ENCODE measurements at regions not wholly inside any gene's neighbourhood (a gene's known extent, or its start where the extent isn't known, plus 50 kb on each side); places are given as distances from the start of the nearest gene placed in this dataset.
"Not testable (repeated sequence)": the region's sequence is repeated elsewhere in the genome, so short reads cannot be mapped to it uniquely, and the experiment has no call there.

DNA sequence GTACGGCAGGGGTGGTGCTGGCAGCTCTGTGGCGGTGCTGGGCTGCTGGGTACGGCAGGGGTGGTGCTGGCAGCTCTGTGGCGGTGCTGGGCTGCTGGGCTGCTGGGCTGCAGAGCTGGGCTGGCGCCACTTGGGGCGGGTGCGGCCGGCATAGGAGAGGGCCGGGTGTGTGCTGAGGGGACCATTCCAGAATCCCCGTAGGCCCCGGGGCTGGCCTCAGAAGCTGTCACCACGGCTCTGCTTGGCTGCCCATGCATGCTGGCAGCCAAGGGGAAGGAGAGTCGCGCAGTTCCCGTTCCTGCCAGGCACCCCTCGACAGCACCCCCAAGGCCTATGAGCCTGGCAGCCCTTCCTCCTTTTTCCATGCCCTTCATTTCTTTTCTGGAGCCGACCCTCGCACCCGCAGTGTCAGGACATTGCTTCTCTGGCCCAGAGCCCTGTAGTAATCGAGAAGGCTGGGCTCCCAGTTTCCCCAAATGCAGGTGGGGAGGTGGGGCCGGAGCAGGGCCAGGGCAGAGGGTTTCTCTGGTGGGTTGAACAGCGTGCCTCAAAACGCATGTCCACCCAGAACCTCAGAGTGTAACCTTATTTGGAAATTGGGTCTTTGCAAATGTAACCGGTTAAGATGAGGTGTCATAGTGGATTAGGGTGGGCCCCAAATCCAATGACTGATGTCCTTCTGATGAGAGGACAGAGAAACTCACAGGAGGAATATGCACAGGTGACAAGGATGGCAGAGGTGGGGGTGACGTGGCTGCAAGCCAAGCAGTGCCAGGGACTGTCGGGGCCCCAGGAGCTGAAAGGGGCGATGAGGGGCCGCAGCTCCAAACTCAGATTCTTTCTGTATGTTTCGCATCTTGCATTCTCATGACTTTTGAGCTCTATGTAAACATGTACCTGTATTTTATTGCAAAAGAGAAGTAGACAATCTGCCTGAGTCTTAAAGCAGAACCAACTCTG, 71.0 kb upstream of the ACTRT2 start:
- DNase-seq (ENCODE audit: low read depth in 2 of 2): no peak

DNA sequence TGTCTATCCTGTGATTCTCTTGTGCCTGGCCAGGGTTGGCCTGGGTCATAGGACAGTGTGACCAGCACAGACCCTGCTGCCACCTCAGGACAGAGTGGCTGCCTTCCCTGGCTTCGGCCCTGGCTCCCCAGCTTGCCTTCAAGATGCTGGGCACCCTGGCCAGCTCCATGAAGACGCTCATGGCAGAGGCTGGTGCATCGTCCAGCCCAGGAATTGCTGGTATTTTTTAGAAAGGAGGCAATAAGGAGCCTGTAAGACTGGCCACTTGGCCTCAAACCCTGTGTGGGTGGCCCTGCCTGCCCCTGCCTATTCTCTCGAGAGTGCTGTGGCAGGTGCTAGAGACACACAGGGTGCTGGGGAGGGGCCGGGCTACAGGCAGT, 70.4 kb upstream of the ACTRT2 start:
- no peak for DNase-seq (ENCODE audit: low read depth in 2 of 2)

DNA sequence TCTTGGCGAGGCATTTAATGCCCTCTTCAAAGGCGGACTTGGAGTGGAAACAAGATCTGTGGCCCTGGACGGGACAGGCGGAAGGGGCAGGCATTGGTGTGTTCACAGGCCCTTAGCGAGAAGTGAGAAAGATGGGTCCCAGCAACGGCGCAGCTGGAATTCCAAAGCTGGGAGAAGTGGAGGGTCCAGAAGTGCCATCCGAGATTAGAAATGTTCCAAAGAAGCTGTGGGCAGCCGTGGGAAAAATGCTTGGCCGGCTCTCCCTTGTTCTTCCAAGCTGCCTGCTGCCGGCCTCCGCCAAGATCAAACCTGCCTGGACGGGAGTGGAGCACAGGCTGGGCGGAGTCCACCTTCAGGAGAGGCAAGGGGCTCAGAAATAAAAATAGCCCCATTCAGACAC, 69.4 kb upstream of the ACTRT2 start:
- DNase-seq (ENCODE audit: low read depth in 2 of 2): no peak

GRCh38 chr1:2952371-2952770, 68.9 kb upstream of the ACTRT2 start:
- no peak for DNase-seq (ENCODE audit: low read depth in 2 of 2)

DNA sequence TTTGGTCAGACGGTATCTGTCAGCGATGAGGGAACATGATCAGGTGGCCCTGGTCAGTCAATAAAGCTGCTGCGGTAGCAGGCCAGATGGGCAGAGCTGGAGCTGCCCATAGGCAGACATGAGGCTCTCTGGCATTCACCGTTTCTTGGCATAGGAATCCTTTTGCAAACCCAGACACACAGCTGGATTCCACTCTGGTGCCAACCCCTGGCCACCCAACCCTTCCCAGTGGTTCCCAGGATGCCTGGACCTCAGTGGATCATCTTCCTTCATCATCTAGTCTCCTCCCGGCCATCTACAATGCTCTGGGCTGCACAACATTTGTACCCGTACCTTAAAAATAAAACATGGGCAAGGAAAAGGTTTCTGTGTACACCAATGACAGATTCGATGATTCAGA, 68.3 kb upstream of the ACTRT2 start:
- no peak for DNase-seq (ENCODE audit: low read depth in 2 of 2)

- no peak for DNase-seq (ENCODE audit: low read depth in 2 of 2)
Measured at GRCh38 chr1:2953688-2954285, 67.5 kb upstream of the ACTRT2 start.

- no peak for DNase-seq (ENCODE audit: low read depth in 2 of 2)
Measured at GRCh38 chr1:2955652-2956051, 65.6 kb upstream of the ACTRT2 start.

- DNase-seq (ENCODE audit: low read depth in 2 of 2): no peak
Measured at GRCh38 chr1:2956576-2956975, 64.7 kb upstream of the ACTRT2 start.

- no peak for DNase-seq (ENCODE audit: low read depth in 2 of 2)
Measured at GRCh38 chr1:2957329-2957728, 63.9 kb upstream of the ACTRT2 start.

DNA sequence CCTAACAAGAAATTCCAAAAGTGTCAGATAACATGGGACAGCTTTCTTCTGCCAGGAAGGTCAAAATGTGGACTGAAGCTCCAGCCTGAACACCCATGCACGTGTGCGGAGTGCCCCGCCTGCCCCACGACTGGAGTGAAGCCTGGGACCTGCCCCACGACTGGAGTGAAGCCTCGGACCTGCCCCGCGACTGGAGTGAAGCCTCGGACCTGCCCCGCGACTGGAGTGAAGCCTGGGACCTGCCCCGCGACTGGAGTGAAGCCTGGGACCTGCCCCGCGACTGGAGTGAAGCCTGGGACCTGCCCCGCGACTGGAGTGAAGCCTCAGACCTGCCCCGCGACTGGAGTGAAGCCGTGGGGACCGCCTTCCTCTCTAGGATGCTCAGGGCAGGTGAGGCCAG, 61.4 kb upstream of the ACTRT2 start:
- DNase-seq (ENCODE audit: low read depth in 2 of 2): not testable (repeated sequence)

- no peak for DNase-seq (ENCODE audit: low read depth in 2 of 2)
Measured at GRCh38 chr1:2961081-2961480, 60.2 kb upstream of the ACTRT2 start.

- DNase-seq (ENCODE audit: low read depth in 2 of 2): no peak
Measured at GRCh38 chr1:2961661-2962060, 59.6 kb upstream of the ACTRT2 start.

- no peak for DNase-seq (ENCODE audit: low read depth in 2 of 2)
Measured at GRCh38 chr1:2962061-2962460, 59.2 kb upstream of the ACTRT2 start.

DNA sequence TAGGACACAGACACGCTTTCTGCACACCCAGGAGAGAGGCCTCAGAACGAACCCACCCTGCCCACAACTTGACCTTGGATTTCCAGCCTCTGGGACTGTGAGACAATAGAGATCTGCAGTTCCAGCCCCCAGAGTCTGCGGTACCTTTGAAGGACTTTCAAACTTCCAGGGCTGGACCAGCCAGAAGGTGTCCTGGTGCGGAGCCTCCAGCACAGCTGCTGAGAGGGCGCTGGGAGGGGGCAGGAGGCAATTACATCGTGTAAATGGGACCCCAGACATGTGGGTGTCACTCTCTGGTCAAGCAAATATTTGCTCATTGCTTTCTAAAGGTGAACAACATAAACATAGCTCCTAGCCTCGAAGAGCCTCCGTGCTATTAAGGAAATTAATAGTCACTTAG, 58.7 kb upstream of the ACTRT2 start:
- no peak for DNase-seq (ENCODE audit: low read depth in 2 of 2)

DNA sequence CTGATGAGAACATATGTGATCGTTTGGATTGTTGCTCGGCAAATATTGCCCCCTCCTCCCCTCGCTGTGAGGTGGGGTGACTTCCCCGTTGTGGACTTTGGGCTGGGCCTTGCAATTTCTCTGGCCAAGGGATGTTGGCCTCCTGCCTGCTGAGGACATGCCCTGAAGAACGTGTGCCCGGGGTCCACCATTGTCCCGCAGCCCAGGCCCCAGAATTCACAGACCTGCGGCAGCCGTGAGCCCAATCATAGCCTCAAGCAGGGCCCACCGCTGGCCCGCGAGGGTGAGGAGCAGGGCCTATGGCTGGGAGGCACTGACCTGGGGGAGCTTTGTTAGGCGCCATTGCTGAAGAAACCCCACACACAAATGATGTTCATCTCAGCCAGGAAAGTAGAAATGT, 58.3 kb upstream of the ACTRT2 start:
- no peak for DNase-seq (ENCODE audit: low read depth in 2 of 2)

DNA sequence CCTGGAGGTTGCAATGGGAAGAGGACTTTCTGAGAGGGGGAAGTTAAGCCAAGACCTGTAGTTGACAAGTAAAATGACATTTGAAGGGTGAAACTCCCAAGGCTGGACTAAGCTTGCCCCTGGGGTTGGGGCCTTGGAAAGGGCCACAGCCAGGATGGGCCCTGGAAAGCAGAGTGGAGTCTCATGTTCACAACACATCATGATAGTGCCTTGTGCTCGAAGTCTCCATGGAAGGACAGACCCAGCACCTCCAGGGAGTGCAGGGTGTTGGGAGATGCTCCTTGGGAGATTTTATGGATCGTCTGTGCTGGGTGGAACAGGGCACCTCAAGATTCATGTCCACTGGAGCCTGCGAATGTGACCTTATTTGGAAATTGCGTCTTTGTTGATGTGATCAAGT, 55.6 kb upstream of the ACTRT2 start:
- DNase-seq (ENCODE audit: low read depth in 2 of 2): no peak

GRCh38 chr1:2966449-2967328, 54.6 kb upstream of the ACTRT2 start:
- no peak for DNase-seq (ENCODE audit: low read depth in 2 of 2)

DNA sequence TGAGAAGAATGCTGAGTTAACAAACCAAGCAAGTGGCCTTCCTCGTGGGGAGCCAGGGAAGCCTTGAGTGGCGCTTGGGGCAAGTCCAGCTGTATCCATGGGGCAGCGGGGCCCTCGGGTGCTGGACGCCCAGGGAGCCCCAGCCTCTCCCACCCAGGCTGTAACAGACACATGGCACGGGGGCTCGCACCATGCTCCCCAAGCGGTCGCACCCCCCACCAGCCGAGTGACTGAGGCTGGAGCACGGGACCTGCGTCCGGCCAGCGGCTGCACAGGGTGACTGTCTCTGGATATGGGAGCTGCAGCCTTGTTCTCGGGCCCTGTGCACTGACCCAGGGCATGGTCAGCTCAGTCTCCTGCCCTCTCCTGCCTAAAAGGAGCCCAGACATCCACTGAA, 53.9 kb upstream of the ACTRT2 start:
- DNase-seq (ENCODE audit: low read depth in 2 of 2): no peak

GRCh38 chr1:2967881-2968280, 53.4 kb upstream of the ACTRT2 start:
- no peak for DNase-seq (ENCODE audit: low read depth in 2 of 2)

DNA sequence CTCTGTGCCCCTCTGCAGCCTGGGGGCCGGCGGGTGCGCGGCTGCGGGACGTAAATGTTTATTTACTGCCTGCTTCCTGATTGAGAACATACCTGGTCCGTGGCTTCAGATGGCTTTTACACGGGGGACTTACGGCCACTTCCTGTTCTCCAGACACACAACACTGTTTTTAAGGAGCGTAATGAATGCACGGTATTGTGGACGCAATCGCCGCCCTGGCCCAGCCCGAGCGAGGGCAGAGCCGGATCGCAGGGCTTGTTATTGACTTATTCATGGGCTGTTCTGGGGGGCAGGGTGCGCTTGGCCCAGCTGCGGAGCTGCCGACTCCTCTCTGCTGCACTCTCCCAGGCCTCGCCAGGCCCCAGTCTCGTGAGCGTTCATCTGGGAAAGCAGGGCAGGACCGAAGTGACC, 52.8 kb upstream of the ACTRT2 start:
- no peak for DNase-seq (ENCODE audit: low read depth in 2 of 2)

DNA sequence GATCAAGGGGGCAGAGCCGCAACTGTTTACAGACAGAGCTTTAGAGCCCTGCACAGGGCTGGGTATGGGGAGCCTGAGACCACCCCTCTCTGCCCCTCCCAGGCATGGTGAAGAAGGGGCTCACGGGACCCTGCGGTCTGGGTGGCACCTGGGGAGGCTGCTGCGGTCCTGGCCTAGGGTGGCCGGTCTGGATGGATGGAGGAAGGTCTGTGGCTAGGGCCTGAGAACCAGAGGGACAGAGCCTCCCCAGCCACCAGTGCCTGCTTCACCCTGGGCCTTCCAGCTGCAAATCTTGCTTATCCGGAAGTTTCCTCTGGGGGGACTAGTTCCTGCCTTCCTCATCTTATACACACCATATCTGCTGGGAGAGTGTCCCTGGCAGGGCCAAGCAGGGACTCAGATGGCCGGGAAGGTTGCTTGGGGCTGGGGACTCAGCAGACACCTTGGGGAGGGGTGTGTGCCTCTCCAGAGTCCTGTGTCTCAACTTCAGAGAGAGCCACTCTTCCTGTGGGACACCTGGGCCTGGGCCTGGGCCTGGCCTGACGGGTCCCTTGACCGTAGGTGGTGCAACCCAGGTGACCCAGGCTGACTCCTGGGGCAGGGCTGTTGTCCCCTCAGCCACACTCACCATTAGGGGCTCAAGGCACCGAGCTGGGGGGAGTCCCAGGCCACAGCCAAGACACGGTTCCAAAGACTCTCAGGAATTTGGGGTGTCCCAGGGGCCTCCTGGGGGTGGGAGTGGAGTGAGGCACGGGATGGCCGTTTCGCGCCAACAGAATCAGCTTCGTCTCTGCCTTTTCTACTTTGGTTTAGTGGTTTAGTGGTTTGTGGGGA, 52.0 kb upstream of the ACTRT2 start:
- DNase-seq (ENCODE audit: low read depth in 2 of 2): no peak

Data from stimulated activated CD4-positive, alpha-beta T cell treated with anti-CD3 and anti-CD28 coated beads, Interleukin-15, amount 100 ng/mL, for 48 hours (primary cell).